Keratinocyte (primary cell): ENCODE measurements at regions not wholly inside any gene's neighbourhood (a gene's known extent, or its start where the extent isn't known, plus 50 kb on each side); places are given as distances from the start of the nearest gene placed in this dataset.

Experiments used
- DNase-seq: peaks from one replicate; pipeline ENCODE4 v3.0.0-alpha.2; 2011; ENCODE audit warnings: low read depth, missing footprints, low spot score
- FAIRE-seq: peaks from 2 replicates; lab custom pipeline; 2011; peaks lifted over from hg19 to GRCh38; lab: Jason Lieb, UNC
- H2AFZ ChIP-seq: 2 replicates; pipeline ENCODE4 v1.6.0; 2012; ENCODE audit warnings: low read length, control low read depth, inconsistent platforms; ENCODE audit not compliant: control insufficient read depth
- H3K27ac ChIP-seq: 2 replicates; pipeline ENCODE4 v1.5.1; 2011; ENCODE audit warnings: low read length; ENCODE audit not compliant: control insufficient read depth, insufficient read depth
- H3K27me3 ChIP-seq: 3 replicates; pipeline ENCODE4 v1.6.0; 2011; ENCODE audit warnings: low read length; ENCODE audit not compliant: control insufficient read depth, insufficient read depth; ENCODE audit errors: extremely low read depth
- H3K36me3 ChIP-seq, 2 experiments: 2 replicates in 1 of 2; 3 replicates in 1 of 2; pipeline ENCODE4 v1.5.1; 2011; ENCODE audit warnings: low read length in 2 of 2, mild to moderate bottlenecking in 1 of 2; ENCODE audit not compliant: control insufficient read depth in 2 of 2, insufficient read depth in 2 of 2; ENCODE audit errors: extremely low read depth in 1 of 2
- H3K4me1 ChIP-seq: 3 replicates; pipeline ENCODE4 v1.5.1; 2011; ENCODE audit warnings: low read length; ENCODE audit not compliant: control insufficient read depth, insufficient read depth; ENCODE audit errors: extremely low read depth
- H3K4me2 ChIP-seq: 3 replicates; pipeline ENCODE4 v1.6.0; 2011; ENCODE audit warnings: low read depth, low read length; ENCODE audit not compliant: control insufficient read depth, insufficient read depth; ENCODE audit errors: extremely low read depth
- H3K4me3 ChIP-seq, 3 experiments: fragments of 200-600 bp in 1 of 3; sonication (generic) in 1 of 3; 2 replicates in 2 of 3; 3 replicates in 1 of 3; pipeline ENCODE4 v1.5.1; 2011 to 2016; ENCODE audit warnings: low read length in 3 of 3, mild to moderate bottlenecking in 3 of 3, control low read depth in 2 of 3, inconsistent platforms in 1 of 3, low read depth in 1 of 3, mixed read lengths in 1 of 3, mixed run types in 1 of 3, moderate library complexity in 1 of 3; ENCODE audit not compliant: control insufficient read depth in 2 of 3, insufficient read depth in 2 of 3; ENCODE audit errors: extremely low read depth in 1 of 3
- H3K79me2 ChIP-seq: 2 replicates; pipeline ENCODE4 v1.6.0; 2012; ENCODE audit warnings: low read length; ENCODE audit not compliant: control insufficient read depth, insufficient read depth
- H3K9ac ChIP-seq: 3 replicates; pipeline ENCODE4 v1.6.0; 2011; ENCODE audit warnings: low read length; ENCODE audit not compliant: control insufficient read depth, insufficient read depth; ENCODE audit errors: extremely low read depth
- H3K9me1 ChIP-seq: 3 replicates; pipeline ENCODE4 v1.6.0; 2011; ENCODE audit warnings: low read length; ENCODE audit not compliant: control insufficient read depth, insufficient read depth; ENCODE audit errors: extremely low read depth
- H3K9me3 ChIP-seq: 2 replicates; pipeline ENCODE4 v1.5.1; 2012; ENCODE audit warnings: low read depth, low read length; ENCODE audit not compliant: control insufficient read depth
- H4K20me1 ChIP-seq: 3 replicates; pipeline ENCODE4 v1.6.0; 2011; ENCODE audit warnings: low read length; ENCODE audit not compliant: control insufficient read depth, insufficient read depth; ENCODE audit errors: extremely low read depth
- EZH2 ChIP-seq: IDR thresholded peaks from one replicate; pipeline ENCODE4 v1.6.1; 2012; ENCODE audit warnings: inconsistent platforms, mild to moderate bottlenecking, low read length, moderate library complexity
- dilution Hi-C: fragments of 300-500 bp; cut with MboI; formaldehyde crosslinking; loops from one replicate; pipeline ENCODE4 v1.7.0; 2020; ENCODE audit warnings: low sequenced_read_pairs; ENCODE audit not compliant: extremely low pct_ligation_motif_present
- TF ChIP-seq, protein P1 (sequence below), 3 experiments: IDR thresholded peaks in 1 of 3; conservative IDR thresholded peaks in 1 of 3; optimal IDR thresholded peaks in 1 of 3; 2 replicates in 2 of 3; 3 replicates in 1 of 3; pipeline versions ENCODE3 to v1.5.1; 2011; ENCODE audit warnings: low read length in 3 of 3, mild to moderate bottlenecking in 3 of 3, moderate library complexity in 2 of 3, control low read depth in 1 of 3, inconsistent platforms in 1 of 3; ENCODE audit not compliant: insufficient read depth in 2 of 3; ENCODE audit errors: extremely low read depth in 1 of 3

DNA sequence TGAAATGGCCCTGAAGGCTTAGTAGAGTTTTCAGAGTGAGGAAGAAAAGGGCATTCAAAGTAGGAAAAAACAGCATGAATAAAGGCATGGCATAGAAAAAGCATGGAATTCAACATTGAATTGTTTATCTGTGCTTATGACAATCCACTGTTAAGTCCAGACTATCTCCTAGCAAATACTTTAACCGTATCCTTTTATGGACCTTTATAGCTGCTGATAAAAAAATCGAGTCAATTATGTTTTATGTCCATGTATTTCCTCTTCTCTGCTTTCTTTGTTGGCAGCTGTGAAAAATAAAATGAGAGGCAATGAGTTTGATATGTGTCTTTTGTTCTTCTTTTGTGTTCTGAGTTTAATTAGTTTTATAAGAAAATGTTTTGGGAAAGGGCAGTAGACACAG is 70.4 kb downstream of the TDRD15 start:
- FAIRE-seq (no peak), DNase-seq (no peak)
- Histone ChIP-seq H3K4me3 (no peak overlapping the region), H2AFZ (no peak overlapping the region), H3K9me1 (no peaks in the 10 kb centered on the region), H3K36me3 (no peaks in the 10 kb centered on the region), H4K20me1 (no peaks in the 10 kb centered on the region), H3K79me2 (no peaks in the 10 kb centered on the region), H3K4me1 (no peaks in the 10 kb centered on the region), H3K4me2 (no peak overlapping the region), H3K27me3 (no peaks in the 10 kb centered on the region), H3K27ac (no peak overlapping the region), H3K9me3 (no peaks in the 10 kb centered on the region), H3K9ac (no peak overlapping the region)
- dilution Hi-C loops: no loop called here
- TF ChIP-seq, protein P1, sequence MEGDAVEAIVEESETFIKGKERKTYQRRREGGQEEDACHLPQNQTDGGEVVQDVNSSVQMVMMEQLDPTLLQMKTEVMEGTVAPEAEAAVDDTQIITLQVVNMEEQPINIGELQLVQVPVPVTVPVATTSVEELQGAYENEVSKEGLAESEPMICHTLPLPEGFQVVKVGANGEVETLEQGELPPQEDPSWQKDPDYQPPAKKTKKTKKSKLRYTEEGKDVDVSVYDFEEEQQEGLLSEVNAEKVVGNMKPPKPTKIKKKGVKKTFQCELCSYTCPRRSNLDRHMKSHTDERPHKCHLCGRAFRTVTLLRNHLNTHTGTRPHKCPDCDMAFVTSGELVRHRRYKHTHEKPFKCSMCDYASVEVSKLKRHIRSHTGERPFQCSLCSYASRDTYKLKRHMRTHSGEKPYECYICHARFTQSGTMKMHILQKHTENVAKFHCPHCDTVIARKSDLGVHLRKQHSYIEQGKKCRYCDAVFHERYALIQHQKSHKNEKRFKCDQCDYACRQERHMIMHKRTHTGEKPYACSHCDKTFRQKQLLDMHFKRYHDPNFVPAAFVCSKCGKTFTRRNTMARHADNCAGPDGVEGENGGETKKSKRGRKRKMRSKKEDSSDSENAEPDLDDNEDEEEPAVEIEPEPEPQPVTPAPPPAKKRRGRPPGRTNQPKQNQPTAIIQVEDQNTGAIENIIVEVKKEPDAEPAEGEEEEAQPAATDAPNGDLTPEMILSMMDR (optimal IDR thresholded peaks at IDR 0.05 in 1 of 3, IDR thresholded peaks at IDR 0.05 in 1 of 3, conservative IDR thresholded peaks at IDR 0.05 in 1 of 3; ENCODE audit: extremely low read depth in 1 of 3, insufficient read depth in 2 of 3, low read length in 3 of 3): no peak
- TF ChIP-seq EZH2: no peak

DNA sequence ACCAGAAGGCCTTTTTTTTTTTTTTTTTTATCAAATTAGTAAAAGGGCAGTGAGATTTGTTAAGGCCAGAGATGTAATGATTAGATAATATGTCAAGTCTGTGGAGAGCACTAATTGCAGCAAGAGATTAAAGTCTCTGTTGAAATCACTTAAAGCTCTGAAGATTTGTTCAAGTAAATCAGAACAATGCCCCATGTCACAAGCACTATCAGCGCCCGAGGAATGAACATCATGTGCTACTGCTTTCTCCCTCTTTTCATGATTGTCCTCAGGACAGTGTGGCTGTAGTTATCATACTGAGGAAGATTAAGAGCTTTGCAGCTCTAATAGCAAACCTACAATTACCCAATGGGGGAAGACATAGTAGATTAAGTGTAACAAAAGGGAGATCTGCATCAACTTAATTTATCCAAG is 71.1 kb downstream of the TDRD15 start:
- Histone ChIP-seq H2AFZ (no peak overlapping the region), H3K9me3 (no peaks in the 10 kb centered on the region), H3K4me3 (no peak overlapping the region), H3K79me2 (no peaks in the 10 kb centered on the region), H3K27me3 (no peaks in the 10 kb centered on the region), H3K9me1 (no peaks in the 10 kb centered on the region), H3K4me2 (no peak overlapping the region), H3K27ac (no peak overlapping the region), H3K4me1 (no peaks in the 10 kb centered on the region), H3K9ac (no peak overlapping the region), H3K36me3 (no peaks in the 10 kb centered on the region), H4K20me1 (no peaks in the 10 kb centered on the region)
- no peak for TF ChIP-seq EZH2
- dilution Hi-C loops: no loop called here
- no peak for FAIRE-seq
- no peak for DNase-seq

DNA sequence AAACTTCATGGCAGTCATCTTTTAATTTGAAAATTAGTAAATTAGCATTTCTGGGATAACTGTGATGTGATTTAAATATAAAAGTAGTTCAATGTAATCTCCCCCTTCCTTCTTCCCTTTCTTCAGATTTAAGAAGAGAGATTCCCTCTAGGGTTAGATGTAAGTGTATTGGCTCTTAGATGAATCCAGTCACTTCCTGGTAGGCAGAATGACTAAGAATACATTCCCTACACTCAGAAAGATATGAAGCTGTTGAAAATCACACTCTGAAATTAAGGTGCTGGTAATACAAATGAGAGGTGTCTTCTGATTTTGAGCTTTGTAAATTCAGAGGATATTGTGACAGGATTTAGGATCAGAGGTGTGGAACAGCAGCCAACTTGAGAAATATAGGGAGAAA is 71.6 kb downstream of the TDRD15 start:
- DNase-seq (no peak), FAIRE-seq (no peak)
- Histone ChIP-seq H3K4me2 (no peak overlapping the region), H3K9me3 (no peaks in the 10 kb centered on the region), H3K4me1 (no peaks in the 10 kb centered on the region), H3K9ac (no peak overlapping the region), H3K9me1 (no peaks in the 10 kb centered on the region), H2AFZ (no peak overlapping the region), H3K36me3 (no peaks in the 10 kb centered on the region), H3K4me3 (no peak overlapping the region), H3K79me2 (no peaks in the 10 kb centered on the region), H3K27me3 (no peaks in the 10 kb centered on the region), H3K27ac (no peak overlapping the region), H4K20me1 (no peaks in the 10 kb centered on the region)
- TF ChIP-seq EZH2: no peak
- TF ChIP-seq, protein P1 (optimal IDR thresholded peaks at IDR 0.05 in 1 of 3, IDR thresholded peaks at IDR 0.05 in 1 of 3, conservative IDR thresholded peaks at IDR 0.05 in 1 of 3; ENCODE audit: extremely low read depth in 1 of 3, insufficient read depth in 2 of 3, low read length in 3 of 3): no peak
- dilution Hi-C loops: no loop called here
